Glomerular visceral epithelial cell (primary cell): ENCODE measurements at regions not wholly inside any gene's neighbourhood (a gene's known extent, or its start where the extent isn't known, plus 50 kb on each side); places are given as distances from the start of the nearest gene placed in this dataset.

Experiments used
- DNase-seq: peaks from one replicate; pipeline ENCODE4 v3.0.0-alpha.2; 2016; ENCODE audit errors: extremely low spot score

- DNase-seq, result no peak
Measured at GRCh38 chrX:39170464-39170863, 369.2 kb downstream of the MID1IP1 start.

- no peak for DNase-seq
Measured at GRCh38 chrX:39171686-39172085, 370.4 kb downstream of the MID1IP1 start.

- no peak for DNase-seq
Measured at GRCh38 chrX:39174241-39174771, 373.0 kb downstream of the MID1IP1 start.

- no peak for DNase-seq
Measured at GRCh38 chrX:39174772-39175417, 373.6 kb downstream of the MID1IP1 start.

GRCh38 chrX:39175418-39176057, 374.3 kb downstream of the MID1IP1 start:
- no peak for DNase-seq

GRCh38 chrX:39176105-39176504, 374.8 kb downstream of the MID1IP1 start:
- DNase-seq, result no peak

- DNase-seq, result no peak
Measured at GRCh38 chrX:39189431-39189830, 388.2 kb downstream of the MID1IP1 start.

- no peak for DNase-seq
Measured at GRCh38 chrX:39194673-39195072, 393.4 kb downstream of the MID1IP1 start.

- DNase-seq, result no peak
Measured at GRCh38 chrX:39195156-39195555, 393.9 kb downstream of the MID1IP1 start.

- DNase-seq, result peak; percentile 61
Measured at GRCh38 chrX:39196192-39197102, 395.2 kb downstream of the MID1IP1 start.

GRCh38 chrX:39199429-39199828, 398.2 kb downstream of the MID1IP1 start:
- no peak for DNase-seq

GRCh38 chrX:39201305-39201990, 400.2 kb downstream of the MID1IP1 start:
- peak; percentile 33 for DNase-seq

- no peak for DNase-seq
Measured at GRCh38 chrX:39202641-39203040, 401.4 kb downstream of the MID1IP1 start.

GRCh38 chrX:39203427-39203826, 402.2 kb downstream of the MID1IP1 start:
- no peak for DNase-seq

GRCh38 chrX:39204353-39204752, 403.1 kb downstream of the MID1IP1 start:
- no peak for DNase-seq

GRCh38 chrX:39204945-39205344, 403.7 kb downstream of the MID1IP1 start:
- DNase-seq, result peak; percentile 7

- DNase-seq, result peak; percentile 15
Measured at GRCh38 chrX:39205467-39205866, 404.2 kb downstream of the MID1IP1 start.

- peak; percentile 1 for DNase-seq
Measured at GRCh38 chrX:39206399-39207145, 405.3 kb downstream of the MID1IP1 start.

- DNase-seq, result no peak
Measured at GRCh38 chrX:39211501-39211900, 410.2 kb downstream of the MID1IP1 start.

- peak; percentile 15 for DNase-seq
Measured at GRCh38 chrX:39212456-39212855, 411.2 kb downstream of the MID1IP1 start.
